Bronchial epithelial cell (primary cell): ENCODE measurements at regions not wholly inside any gene's neighbourhood (a gene's known extent, or its start where the extent isn't known, plus 50 kb on each side); places are given as distances from the start of the nearest gene placed in this dataset.

Experiments used
- DNase-seq: peaks from one replicate; pipeline ENCODE4 v3.0.0-alpha.2; 2010; ENCODE audit warnings: low read depth
- FAIRE-seq: peaks from 2 replicates; lab custom pipeline; 2011; peaks lifted over from hg19 to GRCh38; lab: Jason Lieb, UNC
- H3K27me3 ChIP-seq: 2 replicates; pipeline ENCODE4 v1.5.1; 2011; ENCODE audit warnings: low read length; ENCODE audit not compliant: control insufficient read depth, insufficient read depth
- H3K36me3 ChIP-seq: 2 replicates; pipeline ENCODE4 v1.5.1; 2011; ENCODE audit warnings: low read length; ENCODE audit not compliant: control insufficient read depth, insufficient read depth
- H3K4me3 ChIP-seq: 2 replicates; pipeline ENCODE4 v1.5.1; 2011; ENCODE audit warnings: mild to moderate bottlenecking, low read depth, low read length, control low read depth
- TF ChIP-seq, protein P1 (sequence below): IDR thresholded peaks from 2 replicates; pipeline ENCODE4 v1.5.1; 2011; ENCODE audit warnings: mild to moderate bottlenecking, moderate library complexity, low read length, control low read depth, inconsistent platforms; ENCODE audit not compliant: insufficient read depth, severe bottlenecking

GRCh38 chrX:25156832-25157231 lies 141.1 kb upstream of the ARX start:
- FAIRE-seq (no peak), DNase-seq (no peak)
- Histone ChIP-seq H3K36me3 (no peaks in the 10 kb centered on the region), H3K27me3 (no peaks in the 10 kb centered on the region), H3K4me3 (no peak overlapping the region)
- TF ChIP-seq, protein P1, sequence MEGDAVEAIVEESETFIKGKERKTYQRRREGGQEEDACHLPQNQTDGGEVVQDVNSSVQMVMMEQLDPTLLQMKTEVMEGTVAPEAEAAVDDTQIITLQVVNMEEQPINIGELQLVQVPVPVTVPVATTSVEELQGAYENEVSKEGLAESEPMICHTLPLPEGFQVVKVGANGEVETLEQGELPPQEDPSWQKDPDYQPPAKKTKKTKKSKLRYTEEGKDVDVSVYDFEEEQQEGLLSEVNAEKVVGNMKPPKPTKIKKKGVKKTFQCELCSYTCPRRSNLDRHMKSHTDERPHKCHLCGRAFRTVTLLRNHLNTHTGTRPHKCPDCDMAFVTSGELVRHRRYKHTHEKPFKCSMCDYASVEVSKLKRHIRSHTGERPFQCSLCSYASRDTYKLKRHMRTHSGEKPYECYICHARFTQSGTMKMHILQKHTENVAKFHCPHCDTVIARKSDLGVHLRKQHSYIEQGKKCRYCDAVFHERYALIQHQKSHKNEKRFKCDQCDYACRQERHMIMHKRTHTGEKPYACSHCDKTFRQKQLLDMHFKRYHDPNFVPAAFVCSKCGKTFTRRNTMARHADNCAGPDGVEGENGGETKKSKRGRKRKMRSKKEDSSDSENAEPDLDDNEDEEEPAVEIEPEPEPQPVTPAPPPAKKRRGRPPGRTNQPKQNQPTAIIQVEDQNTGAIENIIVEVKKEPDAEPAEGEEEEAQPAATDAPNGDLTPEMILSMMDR: no peak

GRCh38 chrX:25156323-25156722 lies 140.6 kb upstream of the ARX start:
- FAIRE-seq (no peak), DNase-seq (no peak)
- Histone ChIP-seq H3K36me3 (no peaks in the 10 kb centered on the region), H3K4me3 (no peak overlapping the region), H3K27me3 (no peaks in the 10 kb centered on the region)
- TF ChIP-seq, protein P1: no peak

GRCh38 chrX:25154168-25154567 lies 138.4 kb upstream of the ARX start:
- Histone ChIP-seq H3K4me3 (no peak overlapping the region), H3K27me3 (no peaks in the 10 kb centered on the region), H3K36me3 (no peaks in the 10 kb centered on the region)
- TF ChIP-seq, protein P1: no peak
- FAIRE-seq (no peak), DNase-seq (no peak)

DNA sequence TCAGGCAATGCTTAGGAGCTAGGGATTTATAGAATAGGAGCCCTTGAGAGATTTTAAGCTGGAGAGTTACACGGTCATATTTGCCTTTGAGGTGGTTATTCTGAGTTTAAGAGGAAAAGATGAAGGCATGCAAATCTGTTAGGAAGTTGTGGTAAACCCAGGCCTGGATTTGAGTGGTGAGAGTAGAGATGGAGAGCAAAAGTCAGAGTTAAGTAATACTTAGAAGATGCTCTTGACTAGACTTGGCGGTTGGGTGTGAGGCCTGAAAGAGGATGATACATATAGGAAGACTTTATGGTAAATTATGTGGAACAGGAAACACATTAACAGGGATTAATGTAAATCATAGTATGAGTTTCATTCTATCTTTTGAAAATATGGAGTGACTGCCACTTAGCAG lies 136.0 kb upstream of the ARX start:
- no peak for DNase-seq
- no peaks in the 10 kb centered on the region for H3K36me3 ChIP-seq
- TF ChIP-seq, protein P1: no peak
- no peak for FAIRE-seq
- H3K4me3 ChIP-seq: no peak overlapping the region
- no peaks in the 10 kb centered on the region for H3K27me3 ChIP-seq

- no peaks in the 10 kb centered on the region for H3K27me3 ChIP-seq
- DNase-seq (peak; percentile 22), FAIRE-seq (no peak)
- TF ChIP-seq, protein P1: peak; percentile 61
- no peak overlapping the region for H3K4me3 ChIP-seq
- no peaks in the 10 kb centered on the region for H3K36me3 ChIP-seq
Measured at GRCh38 chrX:25144043-25144940, 128.5 kb upstream of the ARX start.
